GM20000 (cell line): ENCODE measurements at regions not wholly inside any gene's neighbourhood (a gene's known extent, or its start where the extent isn't known, plus 50 kb on each side); places are given as distances from the start of the nearest gene placed in this dataset.
"Not testable (repeated sequence)": the region's sequence is repeated elsewhere in the genome, so short reads cannot be mapped to it uniquely, and the experiment has no call there.

Source experiments
- DNase-seq: peaks from one replicate; pipeline ENCODE4 v3.0.0; 2012; ENCODE audit warnings: low spot score
- TF ChIP-seq, protein P1 (sequence below): IDR thresholded peaks from 2 replicates; pipeline ENCODE4 v1.5.1; 2012; ENCODE audit warnings: mild to moderate bottlenecking, control low read depth; ENCODE audit errors: extremely low read depth, missing control alignments

DNA sequence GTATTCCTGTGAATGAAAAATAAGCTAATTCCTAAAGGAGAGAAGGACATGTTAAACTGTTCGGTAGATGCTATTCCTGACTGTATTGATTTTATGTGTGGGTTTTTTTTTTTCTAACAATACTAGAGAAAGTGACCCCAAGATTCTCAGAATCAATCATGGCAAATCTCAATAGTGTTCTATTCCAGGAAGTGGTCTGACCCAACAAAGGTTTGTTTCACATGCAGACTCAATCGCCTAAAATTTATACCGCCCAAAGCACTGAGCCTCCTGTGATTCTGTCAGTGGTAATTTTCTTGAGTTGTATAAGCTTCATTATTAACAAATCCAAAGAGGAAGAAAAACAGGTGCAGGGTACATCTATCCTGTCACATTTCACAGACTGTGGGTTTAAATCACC is 293.7 kb downstream of the SUCLA2 start:
- DNase-seq, result no peak
- TF ChIP-seq, protein P1, sequence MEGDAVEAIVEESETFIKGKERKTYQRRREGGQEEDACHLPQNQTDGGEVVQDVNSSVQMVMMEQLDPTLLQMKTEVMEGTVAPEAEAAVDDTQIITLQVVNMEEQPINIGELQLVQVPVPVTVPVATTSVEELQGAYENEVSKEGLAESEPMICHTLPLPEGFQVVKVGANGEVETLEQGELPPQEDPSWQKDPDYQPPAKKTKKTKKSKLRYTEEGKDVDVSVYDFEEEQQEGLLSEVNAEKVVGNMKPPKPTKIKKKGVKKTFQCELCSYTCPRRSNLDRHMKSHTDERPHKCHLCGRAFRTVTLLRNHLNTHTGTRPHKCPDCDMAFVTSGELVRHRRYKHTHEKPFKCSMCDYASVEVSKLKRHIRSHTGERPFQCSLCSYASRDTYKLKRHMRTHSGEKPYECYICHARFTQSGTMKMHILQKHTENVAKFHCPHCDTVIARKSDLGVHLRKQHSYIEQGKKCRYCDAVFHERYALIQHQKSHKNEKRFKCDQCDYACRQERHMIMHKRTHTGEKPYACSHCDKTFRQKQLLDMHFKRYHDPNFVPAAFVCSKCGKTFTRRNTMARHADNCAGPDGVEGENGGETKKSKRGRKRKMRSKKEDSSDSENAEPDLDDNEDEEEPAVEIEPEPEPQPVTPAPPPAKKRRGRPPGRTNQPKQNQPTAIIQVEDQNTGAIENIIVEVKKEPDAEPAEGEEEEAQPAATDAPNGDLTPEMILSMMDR, result no peak

DNA sequence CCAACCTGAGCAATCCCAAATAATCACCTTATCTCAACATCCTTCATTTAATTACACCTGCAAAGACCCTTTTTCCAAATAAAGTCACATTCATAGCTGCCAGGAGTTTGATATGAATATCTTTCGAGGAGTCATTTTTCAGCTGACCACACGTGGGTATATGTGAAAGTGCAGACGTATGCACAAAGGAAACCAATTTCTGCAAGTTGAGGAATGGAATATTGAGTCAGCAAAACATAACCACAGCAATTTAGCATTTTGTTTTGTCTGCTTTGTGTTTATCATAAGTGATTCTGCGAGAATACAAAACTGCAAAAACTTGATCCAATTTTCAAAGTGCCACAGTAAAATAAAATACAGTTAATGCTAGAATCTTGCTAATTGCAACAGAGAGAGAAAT is 295.9 kb downstream of the SUCLA2 start:
- TF ChIP-seq, protein P1, result no peak
- DNase-seq, result no peak

DNA sequence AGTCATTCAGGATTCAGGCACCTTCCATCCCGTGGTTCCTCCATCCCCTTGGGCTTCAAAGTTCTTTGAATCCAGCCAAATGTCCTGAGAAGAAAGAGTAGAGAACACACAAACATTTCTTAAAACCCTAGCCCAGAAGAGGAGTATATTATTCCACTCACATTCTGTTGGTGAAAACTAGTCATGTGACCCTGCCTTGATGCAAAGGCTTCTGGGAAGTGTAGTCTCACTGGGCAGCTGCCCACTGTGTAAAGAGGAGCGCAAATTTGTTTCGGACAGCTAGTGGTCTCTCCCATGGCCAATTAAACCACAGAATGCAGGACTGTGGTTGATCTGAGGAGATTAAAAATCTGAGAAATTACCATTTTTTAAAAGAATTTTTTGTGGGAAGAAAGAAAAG is 304.4 kb downstream of the SUCLA2 start:
- TF ChIP-seq, protein P1, result no peak
- no peak for DNase-seq

DNA sequence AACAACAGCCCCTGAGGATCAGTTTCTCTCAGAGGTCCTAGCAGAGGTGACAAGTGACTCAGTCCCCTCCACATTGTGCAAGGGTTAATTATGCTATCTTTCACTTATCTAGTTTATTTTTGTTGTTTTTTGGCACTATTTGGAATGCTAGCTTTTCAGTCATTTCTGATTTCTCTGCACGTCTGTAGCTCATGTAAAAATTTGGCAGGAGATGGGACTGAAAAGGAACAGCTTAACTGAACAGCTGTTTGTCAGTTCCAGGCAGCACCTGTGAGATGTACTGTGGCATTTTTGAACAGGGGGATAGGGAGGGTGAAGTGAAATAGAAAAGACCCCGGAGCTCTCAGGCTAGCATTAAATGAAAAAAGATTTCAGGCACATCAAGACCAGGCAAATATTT is 313.5 kb downstream of the SUCLA2 start:
- TF ChIP-seq, protein P1, result no peak
- no peak for DNase-seq

DNA sequence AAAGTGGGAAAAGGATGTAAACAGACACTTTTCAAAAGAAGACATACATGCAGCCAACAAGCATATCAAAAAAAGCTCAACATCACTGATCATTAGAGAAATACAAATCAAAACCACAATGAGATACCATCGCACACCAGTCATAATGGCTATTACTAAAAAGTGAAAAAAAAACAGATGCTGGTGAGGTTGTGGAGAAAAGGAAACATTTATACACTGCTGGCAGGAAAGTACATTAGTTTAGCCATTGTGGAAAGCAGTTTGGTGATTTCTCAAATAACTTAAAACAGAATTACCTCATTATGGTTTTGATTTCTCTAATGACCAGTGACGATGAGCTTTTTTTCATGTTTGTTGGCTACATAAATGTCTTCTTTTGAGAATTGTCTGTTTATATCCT is 315.9 kb downstream of the SUCLA2 start:
- DNase-seq, result not testable (repeated sequence)

DNA sequence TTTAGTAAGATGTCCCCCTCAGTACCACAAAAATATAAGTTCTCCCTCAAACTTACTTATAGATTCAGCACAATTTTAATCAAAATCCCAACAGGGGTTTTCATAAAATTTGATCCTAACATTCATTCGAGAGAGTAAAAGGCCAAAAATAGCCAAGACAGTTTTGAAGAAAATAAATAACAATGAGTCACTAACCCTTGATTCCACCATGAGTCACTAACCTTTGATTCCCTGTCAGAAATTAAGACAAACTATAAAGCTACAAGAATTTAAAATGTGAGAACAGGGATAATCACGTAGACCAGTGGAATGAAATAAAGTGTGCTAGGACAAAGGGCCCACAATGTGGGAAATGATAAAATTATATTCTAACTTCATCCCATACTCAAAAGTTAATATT is 320.3 kb downstream of the SUCLA2 start:
- TF ChIP-seq, protein P1, result no peak
- DNase-seq, result no peak

DNA sequence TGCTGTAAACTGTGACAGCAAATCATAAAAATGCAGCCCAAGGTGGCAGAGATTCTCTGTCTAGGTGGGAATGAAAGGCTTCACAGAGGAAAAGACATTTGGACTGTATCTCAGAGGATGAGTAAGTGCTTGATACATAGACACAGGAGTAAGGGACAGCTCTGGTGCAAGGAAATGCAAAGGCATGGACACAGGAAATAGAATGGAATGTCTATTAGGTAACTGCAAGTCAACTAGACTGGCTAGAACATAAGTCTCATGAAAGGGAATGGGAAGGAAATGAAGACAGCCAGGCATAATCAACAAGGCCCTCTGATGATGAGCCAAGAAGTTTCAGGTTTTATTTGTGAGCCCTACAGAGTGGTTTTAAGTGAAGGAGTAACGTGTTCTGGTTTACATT is 321.7 kb downstream of the SUCLA2 start:
- no peak for DNase-seq

More for the DNA sequence above, 321.7 kb downstream of the SUCLA2 start:
- TF ChIP-seq, protein P1, result no peak
